ENCODE measurements at regions not wholly inside any gene's neighbourhood (a gene's known extent, or its start where the extent isn't known, plus 50 kb on each side); places are given as distances from the start of the nearest gene placed in this dataset.
A peak's percentile ranks its signal among the peaks of the same experiment; 100 is the strongest.

GRCh38 chr1:187310038-187310631 is 481.4 kb downstream of the PLA2G4A start:
- no peak overlapping the region for H3K4me3 ChIP-seq (ENCODE audit: low read length)
- H3F3A ChIP-seq (ENCODE audit: insufficient read depth, low read length) = no peaks in the 10 kb centered on the region
- H3K27ac ChIP-seq (ENCODE audit: low read length) = no peak overlapping the region
- no peaks in the 10 kb centered on the region for H3K36me3 ChIP-seq (replicated peaks; ENCODE audit: insufficient read depth, low read length)
- no peaks in the 10 kb centered on the region for H3K4me1 ChIP-seq (ENCODE audit: low read length)
- H3K9me2 ChIP-seq (replicated peaks; ENCODE audit: insufficient read depth, low read length) = no peaks in the 10 kb centered on the region
- TF ChIP-seq EZH2phosphoT487 (IDR thresholded peaks at IDR 0.05; ENCODE audit: low read length) = no peak
- no peaks in the 10 kb centered on the region for H3K9me3 ChIP-seq (replicated peaks; ENCODE audit: insufficient read depth, low read length)
- H4K20me1 ChIP-seq (ENCODE audit: insufficient read depth, low read length) = no peaks in the 10 kb centered on the region
- H3K79me2 ChIP-seq (ENCODE audit: low read length) = no peaks in the 10 kb centered on the region
- peak; percentile 4 for DNase-seq
- H3K9ac ChIP-seq (ENCODE audit: low read length) = no peak overlapping the region
- H2AFZ ChIP-seq (ENCODE audit: low read length) = no peak overlapping the region
- H3K4me2 ChIP-seq (ENCODE audit: low read depth, low read length) = no peak overlapping the region
- H3K27me3 ChIP-seq (replicated peaks; ENCODE audit: insufficient read depth, low read length) = no peaks in the 10 kb centered on the region

- no peaks in the 10 kb centered on the region for H4K20me1 ChIP-seq (ENCODE audit: insufficient read depth, low read length)
- H3K4me1 ChIP-seq (ENCODE audit: low read length) = no peaks in the 10 kb centered on the region
- H3K27me3 ChIP-seq (replicated peaks; ENCODE audit: insufficient read depth, low read length) = no peaks in the 10 kb centered on the region
- no peaks in the 10 kb centered on the region for H3K9me2 ChIP-seq (replicated peaks; ENCODE audit: insufficient read depth, low read length)
- no peak overlapping the region for H3K9ac ChIP-seq (ENCODE audit: low read length)
- no peak overlapping the region for H3K4me3 ChIP-seq (ENCODE audit: low read length)
- H3F3A ChIP-seq (ENCODE audit: insufficient read depth, low read length) = no peaks in the 10 kb centered on the region
- H2AFZ ChIP-seq (ENCODE audit: low read length) = no peak overlapping the region
- H3K9me3 ChIP-seq (replicated peaks; ENCODE audit: insufficient read depth, low read length) = no peaks in the 10 kb centered on the region
- TF ChIP-seq EZH2phosphoT487 (IDR thresholded peaks at IDR 0.05; ENCODE audit: low read length) (no peak), CTCF (IDR thresholded peaks at IDR 0.05; ENCODE audit: low read length) (no peak), EZH2 (optimal IDR thresholded peaks at IDR 0.05; ENCODE audit: low read depth, low read length) (no peak)
- no peak overlapping the region for H3K27ac ChIP-seq (ENCODE audit: low read length)
- no peaks in the 10 kb centered on the region for H3K36me3 ChIP-seq (replicated peaks; ENCODE audit: insufficient read depth, low read length)
- H3K79me2 ChIP-seq (ENCODE audit: low read length) = no peaks in the 10 kb centered on the region
- H3K4me2 ChIP-seq (ENCODE audit: low read depth, low read length) = no peak overlapping the region
- DNase-seq = peak; percentile 3
These were observed 484.4 kb downstream of the PLA2G4A start for GRCh38 chr1:187313115-187313514.

- Histone ChIP-seq H3K27ac (ENCODE audit: low read length) (no peak overlapping the region), H3K36me3 (replicated peaks; ENCODE audit: insufficient read depth, low read length) (no peaks in the 10 kb centered on the region), H3K4me3 (ENCODE audit: low read length) (no peak overlapping the region), H3K4me2 (ENCODE audit: low read depth, low read length) (no peak overlapping the region), H3K27me3 (replicated peaks; ENCODE audit: insufficient read depth, low read length) (no peaks in the 10 kb centered on the region), H3K9me2 (replicated peaks; ENCODE audit: insufficient read depth, low read length) (no peaks in the 10 kb centered on the region), H3K9me3 (replicated peaks; ENCODE audit: insufficient read depth, low read length) (no peaks in the 10 kb centered on the region), H2AFZ (ENCODE audit: low read length) (no peak overlapping the region), H3F3A (ENCODE audit: insufficient read depth, low read length) (no peaks in the 10 kb centered on the region), H4K20me1 (ENCODE audit: insufficient read depth, low read length) (no peaks in the 10 kb centered on the region), H3K4me1 (ENCODE audit: low read length) (no peaks in the 10 kb centered on the region), H3K79me2 (ENCODE audit: low read length) (no peaks in the 10 kb centered on the region), H3K9ac (ENCODE audit: low read length) (no peak overlapping the region)
- DNase-seq = no peak
- TF ChIP-seq CTCF (IDR thresholded peaks at IDR 0.05; ENCODE audit: low read length) = no peak
- no peak for TF ChIP-seq EZH2 (optimal IDR thresholded peaks at IDR 0.05; ENCODE audit: low read depth, low read length)
- TF ChIP-seq EZH2phosphoT487 (IDR thresholded peaks at IDR 0.05; ENCODE audit: low read length) = no peak
These were observed 497.8 kb downstream of the PLA2G4A start for GRCh38 chr1:187326557-187326956.

GRCh38 chr1:187336441-187337168 is 507.9 kb downstream of the PLA2G4A start:
- Histone ChIP-seq H3K79me2 (ENCODE audit: low read length) (no peaks in the 10 kb centered on the region), H3K4me2 (ENCODE audit: low read depth, low read length) (no peak overlapping the region), H4K20me1 (ENCODE audit: insufficient read depth, low read length) (no peaks in the 10 kb centered on the region; the same call in 1 of the 2 replicates), H3K27ac (ENCODE audit: low read length) (no peak overlapping the region), H3K9me3 (replicated peaks; ENCODE audit: insufficient read depth, low read length) (no peaks in the 10 kb centered on the region), H3K4me1 (ENCODE audit: low read length) (no peaks in the 10 kb centered on the region), H3K36me3 (replicated peaks; ENCODE audit: insufficient read depth, low read length) (no peaks in the 10 kb centered on the region), H3K4me3 (ENCODE audit: low read length) (no peak overlapping the region), H3K9ac (ENCODE audit: low read length) (no peak overlapping the region), H3F3A (ENCODE audit: insufficient read depth, low read length) (no peaks in the 10 kb centered on the region), H3K27me3 (replicated peaks; ENCODE audit: insufficient read depth, low read length) (no peaks in the 10 kb centered on the region), H3K9me2 (replicated peaks; ENCODE audit: insufficient read depth, low read length) (no peaks in the 10 kb centered on the region), H2AFZ (ENCODE audit: low read length) (no peak overlapping the region)
- TF ChIP-seq CTCF (IDR thresholded peaks at IDR 0.05; ENCODE audit: low read length) = no peak
- TF ChIP-seq EZH2 (optimal IDR thresholded peaks at IDR 0.05; ENCODE audit: low read depth, low read length) = no peak
- no peak for TF ChIP-seq EZH2phosphoT487 (IDR thresholded peaks at IDR 0.05; ENCODE audit: low read length)
- DNase-seq = no peak

Data from MM.1S (cell line).